ENCODE measurements at regions not wholly inside any gene's neighbourhood (a gene's known extent, or its start where the extent isn't known, plus 50 kb on each side); places are given as distances from the start of the nearest gene placed in this dataset.

DNA sequence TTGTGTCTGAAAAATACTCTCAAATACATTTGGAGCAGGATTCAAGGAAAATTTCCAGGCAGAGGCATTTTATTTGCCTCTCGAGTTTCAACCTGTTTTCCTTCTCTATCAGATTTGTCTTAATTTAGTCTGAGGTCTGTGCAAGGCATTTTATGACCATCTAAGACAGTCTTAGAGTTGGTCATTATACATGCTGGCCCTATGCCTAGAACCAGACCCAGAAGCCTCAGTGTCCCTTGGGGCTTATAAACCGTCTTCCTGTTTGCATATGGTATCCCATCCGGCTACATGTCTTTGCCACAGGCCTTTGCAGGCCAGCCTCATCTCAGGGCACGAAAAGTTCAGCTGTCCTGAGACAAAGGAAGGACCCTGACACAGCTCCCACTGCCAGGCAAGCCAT lies 346.1 kb downstream of the SIPA1L2 start:
- TF ChIP-seq POLR2A (IDR thresholded peaks at IDR 0.05; ENCODE audit: low read depth) (no peak), EP300 (IDR thresholded peaks at IDR 0.05) (no peak)
- TF ChIP-seq, protein P1, sequence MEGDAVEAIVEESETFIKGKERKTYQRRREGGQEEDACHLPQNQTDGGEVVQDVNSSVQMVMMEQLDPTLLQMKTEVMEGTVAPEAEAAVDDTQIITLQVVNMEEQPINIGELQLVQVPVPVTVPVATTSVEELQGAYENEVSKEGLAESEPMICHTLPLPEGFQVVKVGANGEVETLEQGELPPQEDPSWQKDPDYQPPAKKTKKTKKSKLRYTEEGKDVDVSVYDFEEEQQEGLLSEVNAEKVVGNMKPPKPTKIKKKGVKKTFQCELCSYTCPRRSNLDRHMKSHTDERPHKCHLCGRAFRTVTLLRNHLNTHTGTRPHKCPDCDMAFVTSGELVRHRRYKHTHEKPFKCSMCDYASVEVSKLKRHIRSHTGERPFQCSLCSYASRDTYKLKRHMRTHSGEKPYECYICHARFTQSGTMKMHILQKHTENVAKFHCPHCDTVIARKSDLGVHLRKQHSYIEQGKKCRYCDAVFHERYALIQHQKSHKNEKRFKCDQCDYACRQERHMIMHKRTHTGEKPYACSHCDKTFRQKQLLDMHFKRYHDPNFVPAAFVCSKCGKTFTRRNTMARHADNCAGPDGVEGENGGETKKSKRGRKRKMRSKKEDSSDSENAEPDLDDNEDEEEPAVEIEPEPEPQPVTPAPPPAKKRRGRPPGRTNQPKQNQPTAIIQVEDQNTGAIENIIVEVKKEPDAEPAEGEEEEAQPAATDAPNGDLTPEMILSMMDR (IDR thresholded peaks at IDR 0.05) = no peak

Data from esophagus muscularis mucosa (tissue), 4 donors.